WTC11 (cell line): ENCODE measurements at regions not wholly inside any gene's neighbourhood (a gene's known extent, or its start where the extent isn't known, plus 50 kb on each side); places are given as distances from the start of the nearest gene placed in this dataset.

ENCODE experiments used
- CTCF ChIP-seq: fragments of 200-600 bp; IDR thresholded peaks from 2 replicates; pipeline ENCODE4 v1.8.0; 2022; ENCODE audit warnings: antibody characterized with exemption
- E2F1 ChIP-seq: sonication (generic); formaldehyde crosslinking; IDR thresholded peaks from 2 replicates; pipeline ENCODE4 v1.8.0; 2022; ENCODE audit warnings: mild to moderate bottlenecking, missing genetic modification reagents
- ELF4 ChIP-seq: sonication (generic); formaldehyde crosslinking; IDR thresholded peaks from 2 replicates; pipeline ENCODE4 v1.8.1; 2022; ENCODE audit warnings: low read depth, mild to moderate bottlenecking, moderate library complexity, missing genetic modification reagents
- ETV6 ChIP-seq: sonication (generic); formaldehyde crosslinking; IDR thresholded peaks from 2 replicates; pipeline ENCODE4 v1.8.1; 2022; ENCODE audit warnings: mild to moderate bottlenecking, missing genetic modification reagents
- FOXJ3 ChIP-seq: sonication (generic); formaldehyde crosslinking; IDR thresholded peaks from 2 replicates; pipeline ENCODE4 v1.9.0; 2021; ENCODE audit warnings: missing genetic modification reagents, mild to moderate bottlenecking, borderline replicate concordance
- FOXK1 ChIP-seq: sonication (generic); formaldehyde crosslinking; IDR thresholded peaks from 2 replicates; pipeline ENCODE4 v1.8.0; 2022; ENCODE audit warnings: mild to moderate bottlenecking, moderate library complexity, missing genetic modification reagents
- JAZF1 ChIP-seq: fragments of 250-450 bp; sonication (Bioruptor Pico); IDR thresholded peaks from 2 replicates; pipeline ENCODE4 v1.9.0; 2021; ENCODE audit warnings: moderate library complexity, mild to moderate bottlenecking, inconsistent platforms
- JUN ChIP-seq: sonication (generic); formaldehyde crosslinking; IDR thresholded peaks from 2 replicates; pipeline ENCODE4 v1.8.0; 2023; ENCODE audit warnings: mild to moderate bottlenecking, missing genetic modification reagents

- TF ChIP-seq ETV6 (CRISPR knock-in tag) (no peak), E2F1 (CRISPR knock-in tag) (no peak), JAZF1 (CRISPR knock-in tag) (no peak), JUN (CRISPR knock-in tag) (no peak), CTCF (no peak), FOXK1 (CRISPR knock-in tag) (no peak), ELF4 (CRISPR knock-in tag) (no peak), FOXJ3 (no peak)
These were observed 268.8 kb downstream of the SLITRK1 start for GRCh38 chr13:83613524-83613923.
